SK-N-MC (cell line): ENCODE measurements at regions not wholly inside any gene's neighbourhood (a gene's known extent, or its start where the extent isn't known, plus 50 kb on each side); places are given as distances from the start of the nearest gene placed in this dataset.

Experiments used
- DNase-seq: peaks from one replicate; pipeline ENCODE4 v3.0.0-alpha.2; 2011; ENCODE audit warnings: low read depth, low spot score
- H3K27ac ChIP-seq: fragments of 200-600 bp; sonication (generic); 2 replicates; pipeline ENCODE4 v1.5.1; 2016; ENCODE audit warnings: mixed run types
- H3K36me3 ChIP-seq: fragments of 200-600 bp; sonication (generic); 2 replicates; pipeline ENCODE4 v1.6.1; 2017; ENCODE audit warnings: antibody characterized with exemption, low read length, mixed read lengths; ENCODE audit not compliant: insufficient read depth
- H3K4me3 ChIP-seq: fragments of 200-600 bp; sonication (generic); 2 replicates; pipeline ENCODE4 v1.5.1; 2016
- H3K9ac ChIP-seq: fragments of 200-600 bp; sonication (generic); 2 replicates; pipeline ENCODE4 v1.8.0; 2017; ENCODE audit warnings: mixed run types, mixed read lengths; ENCODE audit not compliant: insufficient read length
- H3K9me3 ChIP-seq: fragments of 200-600 bp; sonication (generic); 2 replicates; pipeline ENCODE4 v1.6.1; 2017; ENCODE audit warnings: low read depth, mild to moderate bottlenecking, antibody characterized with exemption, low read length, moderate library complexity, mixed read lengths
- EZH2 ChIP-seq: fragments of 200-600 bp; sonication (generic); IDR thresholded peaks from one replicate; pipeline ENCODE4 v1.6.1; 2017; ENCODE audit warnings: antibody characterized with exemption
- FOXP2 ChIP-seq: optimal IDR thresholded peaks from 2 replicates; pipeline ENCODE3; 2011; ENCODE audit warnings: mild to moderate bottlenecking, moderate library complexity; ENCODE audit not compliant: insufficient read depth; ENCODE audit errors: extremely low read length, control extremely low read depth
- POLR2AphosphoS5 ChIP-seq: IDR thresholded peaks from 2 replicates; pipeline ENCODE4 v1.6.1; 2012; ENCODE audit warnings: mild to moderate bottlenecking, low read depth, low read length, borderline replicate concordance

GRCh38 chr6:168232062-168232461 lies 87.5 kb downstream of the DACT2 start:
- Histone ChIP-seq H3K27ac (no peak overlapping the region), H3K9ac (no peak overlapping the region), H3K4me3 (no peak overlapping the region), H3K36me3 (no peaks in the 10 kb centered on the region), H3K9me3 (no peaks in the 10 kb centered on the region)
- TF ChIP-seq EZH2 (no peak), POLR2AphosphoS5 (no peak), FOXP2 (no peak)
- DNase-seq = no peak

- H3K4me3 ChIP-seq = no peak overlapping the region
- H3K9me3 ChIP-seq = no peaks in the 10 kb centered on the region
- DNase-seq = no peak
Observed at GRCh38 chr6:168231393-168231957, 88.1 kb downstream of the DACT2 start.

GRCh38 chr6:168229368-168229752 lies 90.2 kb downstream of the DACT2 start:
- H3K4me3 ChIP-seq = no peak overlapping the region
- H3K27ac ChIP-seq = no peak overlapping the region
- H3K9ac ChIP-seq = no peak overlapping the region
- H3K36me3 ChIP-seq = no peaks in the 10 kb centered on the region
- DNase-seq = no peak
- no peaks in the 10 kb centered on the region for H3K9me3 ChIP-seq
- TF ChIP-seq EZH2 = no peak
- TF ChIP-seq FOXP2 = no peak
- no peak for TF ChIP-seq POLR2AphosphoS5

More at GRCh38 chr6:168231393-168231957, 88.1 kb downstream of the DACT2 start:
- no peak overlapping the region for H3K9ac ChIP-seq
- TF ChIP-seq POLR2AphosphoS5 (no peak), FOXP2 (no peak), EZH2 (no peak)
- H3K36me3 ChIP-seq = no peaks in the 10 kb centered on the region
- no peak overlapping the region for H3K27ac ChIP-seq

- H3K4me3 ChIP-seq = no peak overlapping the region
- H3K36me3 ChIP-seq = no peaks in the 10 kb centered on the region
- no peak overlapping the region for H3K9ac ChIP-seq
- no peak overlapping the region for H3K27ac ChIP-seq
- no peaks in the 10 kb centered on the region for H3K9me3 ChIP-seq
- DNase-seq = no peak
- TF ChIP-seq POLR2AphosphoS5 (no peak), EZH2 (no peak), FOXP2 (no peak)
Observed at GRCh38 chr6:168228676-168229367, 90.8 kb downstream of the DACT2 start.

GRCh38 chr6:168227840-168228239 lies 91.7 kb downstream of the DACT2 start:
- no peak for TF ChIP-seq EZH2
- no peak for TF ChIP-seq FOXP2
- no peak for TF ChIP-seq POLR2AphosphoS5
- Histone ChIP-seq H3K4me3 (no peak overlapping the region), H3K9ac (no peak overlapping the region), H3K36me3 (no peaks in the 10 kb centered on the region), H3K27ac (no peak overlapping the region), H3K9me3 (no peaks in the 10 kb centered on the region)
- DNase-seq = no peak

- no peak overlapping the region for H3K4me3 ChIP-seq
- H3K9ac ChIP-seq = no peak overlapping the region
- no peak overlapping the region for H3K27ac ChIP-seq
- TF ChIP-seq EZH2 = no peak
- TF ChIP-seq FOXP2 = no peak
- no peak for TF ChIP-seq POLR2AphosphoS5
- no peaks in the 10 kb centered on the region for H3K36me3 ChIP-seq
- no peak for DNase-seq
- H3K9me3 ChIP-seq = no peaks in the 10 kb centered on the region
Observed at GRCh38 chr6:168226902-168227318, 92.7 kb downstream of the DACT2 start.

GRCh38 chr6:168226061-168226752 lies 93.4 kb downstream of the DACT2 start:
- Histone ChIP-seq H3K9me3 (no peaks in the 10 kb centered on the region), H3K9ac (no peak overlapping the region), H3K36me3 (no peaks in the 10 kb centered on the region), H3K27ac (no peak overlapping the region), H3K4me3 (no peak overlapping the region)
- no peak for TF ChIP-seq FOXP2
- TF ChIP-seq EZH2 = no peak
- TF ChIP-seq POLR2AphosphoS5 = no peak
- DNase-seq = no peak

GRCh38 chr6:168225471-168225911 lies 94.1 kb downstream of the DACT2 start:
- Histone ChIP-seq H3K36me3 (no peaks in the 10 kb centered on the region), H3K4me3 (no peak overlapping the region), H3K27ac (no peak overlapping the region), H3K9ac (no peak overlapping the region), H3K9me3 (no peaks in the 10 kb centered on the region)
- no peak for TF ChIP-seq FOXP2
- no peak for TF ChIP-seq EZH2
- TF ChIP-seq POLR2AphosphoS5 = no peak
- no peak for DNase-seq
